Eye (tissue), 1 donor: ENCODE measurements at regions not wholly inside any gene's neighbourhood (a gene's known extent, or its start where the extent isn't known, plus 50 kb on each side); places are given as distances from the start of the nearest gene placed in this dataset.
"Not testable (repeated sequence)": the region's sequence is repeated elsewhere in the genome, so short reads cannot be mapped to it uniquely, and the experiment has no call there.

Experiments used
- DNase-seq: peaks from one replicate; pipeline ENCODE4 v3.0.0-alpha.2; 2015

DNA sequence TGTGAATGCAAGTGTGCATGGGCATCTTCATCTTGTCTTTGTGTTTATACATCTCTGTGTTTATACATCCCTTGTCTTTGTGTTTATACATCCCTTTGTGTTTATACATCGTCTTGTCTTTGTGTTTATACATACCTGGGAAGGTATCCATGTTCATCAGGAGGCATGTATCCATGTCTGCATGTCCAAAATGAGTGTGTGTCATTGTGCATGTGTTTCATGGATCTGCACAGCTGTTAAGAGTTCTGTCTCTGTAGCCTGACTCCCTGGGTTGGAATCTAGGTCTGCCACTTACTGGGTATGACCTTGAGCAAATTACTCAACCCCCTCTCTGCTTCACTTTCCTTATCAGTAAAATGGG, 50.1 kb upstream of the SIRPA start:
- no peak for DNase-seq

DNA sequence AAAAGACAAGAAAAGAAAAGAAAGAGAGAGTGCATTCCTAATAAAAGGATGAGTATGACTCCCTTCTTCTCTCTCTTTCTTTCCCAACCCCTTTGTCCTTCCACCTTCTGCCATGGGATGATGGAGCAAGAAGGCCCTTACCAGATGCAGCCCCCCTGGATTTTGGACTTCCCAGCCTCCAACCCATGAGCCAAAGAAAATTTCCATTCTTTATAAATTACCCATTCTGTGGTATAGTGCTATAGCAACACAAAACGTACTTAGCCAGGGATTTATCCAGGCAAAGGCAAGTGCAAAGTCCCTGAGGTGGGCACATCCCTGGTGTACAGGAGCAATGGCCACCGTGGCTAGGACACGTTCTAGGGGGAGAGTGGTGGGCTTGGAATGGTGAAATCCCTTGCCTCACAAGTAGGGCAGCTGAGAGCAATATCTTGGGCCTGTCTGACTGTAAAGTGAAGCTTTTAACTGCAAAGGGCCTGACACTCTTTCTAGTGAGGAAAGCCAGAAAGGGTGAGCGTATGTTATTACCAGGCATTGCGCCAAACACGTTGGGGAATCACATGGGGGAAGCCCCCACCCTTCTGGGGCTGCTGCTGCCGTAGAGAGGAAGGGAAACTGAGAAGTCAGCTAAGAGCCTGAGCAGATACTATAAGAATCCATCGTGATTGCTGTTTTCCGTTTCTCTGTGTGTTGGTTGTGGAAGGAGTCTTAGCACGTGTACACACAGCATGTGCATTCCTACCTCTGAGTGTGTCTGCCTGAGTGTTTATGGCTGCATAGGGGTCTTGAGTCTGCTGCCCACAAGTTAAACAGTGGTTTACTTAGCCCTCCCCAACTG, 50.7 kb upstream of the SIRPA start:
- peak; percentile 34 for DNase-seq

DNA sequence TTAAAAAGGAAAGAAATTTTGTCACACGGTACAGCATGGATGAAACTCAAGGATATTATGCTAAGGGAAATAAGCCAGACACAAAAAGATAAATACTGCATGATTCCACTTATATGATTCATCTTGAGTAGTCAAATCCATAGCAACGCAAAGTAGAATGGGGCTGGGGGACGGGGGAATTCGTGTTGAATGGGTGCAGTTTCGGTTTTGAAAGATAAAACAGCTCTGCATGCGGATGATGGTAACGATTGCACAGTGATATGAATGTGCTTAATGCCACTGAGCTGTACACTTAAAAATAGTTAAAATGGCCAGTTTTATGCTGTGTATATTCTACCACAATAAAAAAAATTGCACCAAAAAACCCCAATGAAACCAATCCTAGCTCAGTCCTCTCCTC, 52.9 kb upstream of the SIRPA start:
- DNase-seq: no peak

DNA sequence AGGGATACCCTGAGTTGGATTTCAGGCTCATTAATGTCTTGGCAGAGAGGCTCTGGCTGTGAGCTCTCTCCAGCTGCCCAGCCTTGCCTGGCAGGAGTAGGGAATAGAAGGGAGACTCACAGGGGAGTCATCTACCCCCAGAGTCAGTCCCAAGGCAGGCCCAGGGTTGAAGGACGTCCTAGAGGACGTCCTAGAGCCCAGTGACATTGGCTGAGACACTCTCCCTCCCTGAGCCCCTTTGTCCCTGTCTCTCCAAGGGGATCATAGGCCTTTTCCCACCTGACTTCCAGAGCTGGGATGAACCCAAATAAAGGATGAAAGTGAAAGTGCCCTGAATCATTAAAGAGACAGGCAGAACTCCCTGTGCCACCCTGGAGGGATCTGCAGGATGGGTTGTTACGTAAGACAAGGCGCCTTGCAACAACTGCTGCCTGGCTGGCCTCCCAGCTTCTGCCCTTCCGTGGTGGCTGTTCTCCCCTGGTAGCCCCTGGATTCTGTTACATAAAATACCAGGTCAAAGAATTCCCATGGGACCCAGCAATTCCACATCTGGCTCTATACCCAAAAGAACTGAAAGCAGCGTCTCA, 53.6 kb upstream of the SIRPA start:
- DNase-seq: no peak

DNA sequence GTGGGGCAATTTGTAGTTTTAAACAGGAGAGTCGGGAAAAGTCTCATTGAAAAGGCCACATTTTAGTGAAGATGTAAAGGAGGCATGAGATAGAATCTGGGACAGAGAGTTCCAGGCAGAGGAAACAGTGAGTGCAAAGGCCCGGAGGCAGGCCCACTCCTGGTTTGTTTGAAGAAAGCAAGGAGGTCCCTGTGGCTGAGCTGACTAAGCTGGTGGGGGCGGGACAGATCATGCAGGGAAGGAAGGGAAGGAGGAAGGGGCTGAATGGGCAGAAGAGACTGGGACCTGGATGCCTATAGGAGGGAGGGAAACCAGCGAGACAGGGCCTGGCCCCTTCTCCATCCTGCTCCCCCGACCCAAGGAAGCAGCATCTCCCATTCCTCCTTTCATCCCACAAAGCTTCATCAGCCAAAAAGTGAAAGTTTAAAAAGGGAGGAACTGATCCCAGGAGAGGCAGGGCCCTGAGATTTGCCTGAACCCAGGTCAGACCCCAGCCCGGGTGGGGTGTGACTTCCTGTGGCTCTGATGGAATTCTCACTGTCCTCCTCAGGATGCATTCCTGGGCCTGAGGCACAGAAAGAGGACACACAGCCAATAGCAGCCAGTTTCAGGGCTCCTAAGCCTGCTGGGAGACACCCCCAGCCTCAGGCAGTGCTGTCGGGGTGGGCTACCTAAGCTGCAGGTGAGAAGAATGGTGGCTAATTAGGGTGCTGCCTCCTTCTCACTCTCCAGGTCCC, 54.2 kb upstream of the SIRPA start:
- DNase-seq: no peak

DNA sequence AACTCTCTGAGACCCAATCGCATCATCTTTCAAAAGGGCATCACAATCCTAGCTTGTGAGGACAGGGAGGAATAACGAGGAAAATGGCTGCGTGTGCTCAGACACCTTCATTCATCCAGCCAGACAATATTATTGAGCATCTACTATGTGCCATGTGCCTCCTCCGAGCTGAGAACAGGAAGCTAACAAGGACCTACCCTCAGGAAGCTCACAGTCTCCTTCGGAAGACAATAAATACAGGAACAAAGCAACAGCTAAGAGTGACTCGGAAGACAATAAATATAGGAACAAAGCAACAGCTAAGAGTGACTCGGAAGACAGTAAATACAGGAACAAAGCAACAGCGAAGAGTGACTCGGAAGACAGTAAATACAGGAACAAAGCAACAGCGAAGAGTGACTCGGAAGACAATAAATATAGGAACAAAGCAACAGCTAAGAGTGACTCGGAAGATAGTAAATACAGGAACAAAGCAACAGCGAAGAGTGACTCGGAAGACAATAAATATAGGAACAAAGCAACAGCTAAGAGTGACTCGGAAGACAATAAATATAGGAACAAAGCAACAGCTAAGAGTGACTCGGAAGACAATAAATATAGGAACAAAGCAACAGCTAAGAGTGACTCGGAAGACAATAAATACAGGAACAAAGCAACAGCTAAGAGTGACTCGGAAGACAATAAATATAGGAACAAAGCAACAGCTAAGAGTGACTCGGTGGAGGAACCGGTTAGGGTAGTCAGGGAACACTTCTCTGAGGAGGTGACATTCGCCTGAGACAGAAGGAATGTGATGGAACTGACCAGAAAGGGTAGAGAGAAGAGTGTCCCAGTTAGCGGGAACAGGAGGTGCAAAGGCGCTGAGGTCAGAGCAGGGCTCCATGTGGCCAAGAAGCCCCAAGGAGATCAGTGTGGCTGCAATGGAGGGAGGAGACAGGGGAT, 55.6 kb upstream of the SIRPA start:
- not testable (repeated sequence) for DNase-seq

DNA sequence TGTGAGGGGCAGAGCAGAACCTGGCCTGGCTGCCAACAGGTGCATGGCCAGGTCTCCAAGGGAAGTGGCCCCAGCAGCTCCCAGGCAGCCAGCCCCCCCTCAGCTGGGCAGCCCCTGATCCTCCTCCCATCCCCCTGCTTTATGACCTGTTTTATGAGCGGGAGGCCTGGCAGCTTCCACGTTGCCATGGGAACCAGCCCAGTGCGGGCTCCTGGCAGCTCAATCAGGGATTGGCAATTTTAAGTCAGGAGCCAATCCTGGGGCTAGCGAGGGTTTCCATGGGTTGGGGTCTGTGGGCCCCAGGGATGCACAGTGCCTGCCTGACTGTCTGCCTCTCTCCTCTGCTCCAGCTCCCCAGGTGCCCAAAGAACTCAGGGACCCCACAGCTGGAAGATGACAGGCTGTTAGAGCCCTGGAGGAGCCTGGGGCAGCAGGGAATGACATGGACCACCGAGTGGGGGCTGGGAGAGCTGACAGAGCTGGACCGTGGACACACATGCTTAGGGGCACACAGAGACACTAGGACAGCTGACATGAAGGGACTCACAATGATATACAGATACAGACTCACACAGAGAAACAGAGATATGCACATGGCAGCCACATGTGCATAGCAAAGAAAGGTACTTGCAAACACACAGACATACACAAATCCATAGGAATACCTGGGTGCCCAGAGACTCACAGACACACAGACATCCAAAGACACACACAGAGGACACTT, 56.5 kb upstream of the SIRPA start:
- peak; percentile 77 for DNase-seq

DNA sequence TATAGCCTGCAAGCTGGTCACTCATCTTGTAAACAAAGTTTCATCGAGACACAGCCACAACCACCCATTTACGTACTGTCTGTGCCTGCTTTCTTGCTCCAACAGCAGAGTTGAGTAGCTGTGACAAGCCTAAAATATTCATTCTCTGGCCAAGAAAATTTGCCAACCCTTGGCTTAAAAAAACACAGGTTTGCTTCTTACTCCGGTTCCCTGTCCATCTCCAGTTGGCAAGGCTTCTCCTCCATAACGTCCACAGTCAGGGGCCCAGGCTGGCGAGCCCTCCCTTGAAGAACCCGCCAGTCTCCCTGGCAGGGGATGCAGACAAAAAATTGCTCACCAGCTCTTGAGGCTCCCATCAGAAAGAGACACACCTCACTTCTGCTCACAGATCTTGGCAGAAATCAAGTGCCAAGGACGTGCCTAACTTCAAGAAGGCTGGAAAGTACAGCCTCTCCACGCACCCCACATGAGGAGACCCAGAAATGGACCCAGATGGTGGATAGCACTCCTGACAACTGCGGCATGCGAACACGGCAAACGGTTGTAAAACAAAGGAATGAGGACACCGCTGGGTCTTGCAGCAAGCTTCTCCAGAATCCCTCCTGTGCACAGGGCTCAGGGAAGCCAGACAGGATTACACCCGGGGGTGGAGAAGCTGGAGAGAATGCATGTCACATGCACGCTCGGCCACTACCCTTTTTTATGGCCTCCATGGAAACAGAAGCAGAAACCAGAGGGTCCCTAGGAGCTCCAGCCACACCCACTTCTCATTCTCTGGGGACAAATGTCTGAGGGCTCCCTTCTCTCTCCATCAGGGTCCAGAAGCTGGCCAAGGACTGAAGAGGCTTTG, 59.8 kb upstream of the SIRPA start:
- DNase-seq: no peak

DNA sequence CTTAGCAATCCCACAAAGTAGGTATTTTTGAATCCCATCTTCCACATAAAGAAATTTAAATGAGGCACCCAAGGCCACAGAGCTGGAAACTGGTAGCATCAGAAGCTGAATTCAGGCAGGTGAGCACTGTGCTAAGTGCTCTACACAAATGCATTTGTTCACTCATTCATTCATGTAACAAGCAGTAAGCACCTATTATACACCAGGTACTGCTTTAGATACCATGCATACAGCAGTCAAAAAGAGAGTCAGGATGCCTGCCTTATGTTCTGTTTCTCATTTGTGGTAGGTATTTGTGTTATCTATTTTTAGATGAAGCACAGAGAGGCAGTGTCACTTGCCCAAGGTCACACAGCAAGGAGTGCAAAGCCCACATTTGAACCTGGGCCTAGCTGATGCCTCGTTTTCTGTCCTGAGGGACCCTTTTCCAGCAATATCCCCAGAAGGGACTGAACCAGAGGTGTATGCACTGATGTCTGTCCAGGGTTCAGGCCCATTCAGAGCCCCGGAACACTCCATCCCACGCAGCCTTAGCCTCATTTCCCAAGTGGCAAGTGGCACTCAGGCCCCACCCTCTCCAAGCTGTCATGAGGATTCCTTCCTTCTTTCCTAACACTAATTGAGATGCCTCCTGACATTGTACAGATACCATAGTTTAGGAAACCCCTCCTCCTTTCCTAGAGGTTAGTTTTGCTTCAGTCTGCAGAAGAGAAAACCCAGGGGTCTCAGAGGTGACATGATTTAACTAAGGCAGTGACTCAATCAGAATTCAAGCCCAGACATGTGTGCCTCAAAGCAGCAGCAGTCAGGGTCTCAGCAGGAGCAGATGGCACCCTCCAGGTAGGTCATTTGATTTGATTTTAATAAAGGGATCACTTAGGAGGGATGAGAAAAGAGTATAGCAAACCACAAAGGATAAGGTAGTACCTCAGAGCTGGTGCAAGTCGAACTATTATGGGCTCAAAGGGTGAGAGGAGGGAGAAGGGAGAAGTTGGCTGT, 61.2 kb upstream of the SIRPA start:
- DNase-seq: no peak

DNA sequence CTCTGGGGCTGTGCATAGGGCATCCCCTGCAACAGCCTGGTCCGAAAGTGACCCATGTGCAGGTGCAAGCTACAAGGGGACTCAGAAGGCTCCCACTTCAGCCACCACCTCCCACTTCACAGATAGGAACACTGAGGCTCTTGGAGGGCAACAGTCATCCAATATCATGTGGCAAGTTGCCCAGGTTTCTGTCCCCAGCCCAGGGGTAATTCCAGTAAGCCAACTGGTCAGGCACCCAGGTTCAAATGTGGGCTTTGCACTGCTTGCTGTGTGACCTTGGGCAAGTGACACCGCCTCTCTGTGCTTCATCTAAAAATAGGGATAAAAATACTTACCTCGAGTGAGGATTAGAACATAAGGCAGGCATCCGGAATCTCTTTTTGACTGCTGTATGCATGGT, 62.0 kb upstream of the SIRPA start:
- no peak for DNase-seq

DNA sequence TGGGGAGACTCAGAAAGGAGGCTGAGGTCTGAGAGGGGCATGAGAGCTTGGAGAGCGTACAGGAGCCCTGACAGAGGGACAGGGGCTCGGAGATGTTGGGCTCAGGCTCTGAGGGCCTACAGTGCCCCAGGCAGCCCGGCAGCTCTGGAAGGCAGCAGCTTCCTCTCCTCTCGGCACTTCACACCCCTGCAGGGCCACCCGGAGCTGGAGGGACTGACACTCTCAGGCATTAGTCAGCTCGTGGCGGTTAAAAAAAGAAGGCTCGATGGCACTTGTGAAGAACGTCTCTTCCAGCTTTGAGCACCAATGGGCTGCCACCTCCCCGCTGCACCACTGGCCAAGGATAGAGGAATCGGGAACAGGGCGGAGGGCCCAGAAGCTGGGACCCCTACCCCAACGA, 62.6 kb upstream of the SIRPA start:
- no peak for DNase-seq

DNA sequence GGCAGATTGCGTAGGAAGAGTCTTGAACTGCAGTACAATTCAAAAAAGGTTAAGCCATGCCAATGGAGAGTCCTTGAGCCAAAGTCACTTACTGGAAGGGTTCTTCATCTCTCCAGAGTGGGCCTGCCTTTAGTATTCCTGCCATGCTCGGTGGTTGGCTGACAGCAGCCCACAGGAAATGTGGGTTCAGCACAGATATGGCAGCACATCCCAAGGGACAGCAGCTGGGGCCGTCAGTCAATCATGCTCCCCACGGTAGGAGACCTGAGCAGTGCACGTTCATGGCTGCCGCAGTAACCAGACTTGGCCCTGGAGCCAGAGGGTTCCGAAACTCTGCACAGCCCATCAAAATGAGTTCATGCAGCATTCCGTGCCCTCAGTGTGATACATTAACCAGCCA, 63.6 kb upstream of the SIRPA start:
- no peak for DNase-seq

DNA sequence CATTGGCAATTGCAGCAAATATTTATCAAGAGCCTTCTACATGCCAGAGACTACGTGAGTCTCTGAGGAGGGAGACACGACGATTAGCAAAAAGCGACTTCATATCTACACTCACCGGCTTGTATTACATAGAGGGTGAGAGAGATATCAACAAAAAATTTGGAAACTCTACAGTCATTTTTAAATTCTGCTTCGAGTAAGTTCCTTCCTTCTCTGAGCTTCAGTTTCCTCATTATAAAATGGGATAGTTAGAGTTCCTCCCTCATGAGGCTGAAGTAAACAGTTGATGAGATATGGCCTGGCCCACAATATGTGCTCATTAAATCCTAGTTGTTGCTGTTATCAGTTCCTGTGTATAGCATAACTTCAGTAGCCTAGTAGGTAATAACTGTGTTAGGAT, 64.1 kb upstream of the SIRPA start:
- DNase-seq: no peak

DNA sequence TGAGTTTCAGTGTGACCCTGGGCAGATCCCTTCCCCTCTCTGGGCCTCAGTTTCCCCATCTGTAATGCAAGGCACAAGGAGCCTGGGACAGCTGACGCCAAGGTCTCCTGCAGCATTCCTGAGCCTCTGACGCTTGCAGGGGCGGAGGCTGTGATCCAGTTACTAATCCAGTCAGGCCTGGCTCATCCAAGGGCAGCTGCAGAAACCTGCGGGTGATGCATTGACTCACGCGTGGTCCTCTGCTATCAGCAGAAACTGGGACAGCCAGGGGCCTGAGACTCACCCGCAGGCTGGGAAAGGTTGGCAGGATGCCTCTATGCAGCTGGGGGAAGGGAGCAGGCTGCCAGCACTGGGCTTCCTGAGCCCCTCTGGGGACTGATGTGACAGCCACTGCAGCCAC, 65.0 kb upstream of the SIRPA start:
- DNase-seq: peak; percentile 50

DNA sequence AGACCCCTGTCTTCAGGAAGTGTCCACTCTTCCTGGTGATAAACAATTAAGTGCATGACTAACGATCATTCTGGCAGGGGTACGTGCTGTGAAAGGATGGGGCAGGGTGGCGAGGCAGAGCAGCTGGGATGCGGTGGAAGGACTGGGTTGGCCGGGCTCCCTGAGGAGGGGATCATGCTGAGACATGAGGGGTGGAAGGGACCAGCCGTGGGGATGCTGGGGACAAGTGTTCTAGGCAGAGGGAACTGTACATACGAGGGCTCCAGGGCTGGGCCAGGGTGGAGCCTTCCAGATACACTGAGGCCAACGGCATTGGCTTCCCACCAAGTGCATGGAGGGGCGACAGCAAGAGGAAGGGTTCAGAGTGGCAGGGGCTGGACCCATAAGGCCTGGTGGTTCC, 65.7 kb upstream of the SIRPA start:
- DNase-seq: no peak

DNA sequence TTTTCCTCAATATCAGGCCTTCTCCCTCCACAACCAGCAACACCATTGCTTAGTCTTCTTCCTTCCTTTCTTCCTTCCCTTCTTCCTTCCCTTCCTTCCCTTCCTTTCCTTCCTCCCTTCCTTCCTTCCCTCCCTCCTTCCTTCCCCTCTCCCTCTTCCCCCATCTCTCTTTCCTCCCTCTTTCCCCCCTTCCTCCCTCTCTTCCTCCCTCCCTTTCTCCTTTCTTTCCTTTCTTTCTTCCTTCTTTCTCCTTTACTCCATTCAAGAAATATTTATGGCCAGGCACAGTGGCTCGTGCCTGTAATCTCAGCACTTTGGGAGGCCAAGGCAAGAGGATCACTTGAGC, 66.4 kb upstream of the SIRPA start:
- DNase-seq: no peak

DNA sequence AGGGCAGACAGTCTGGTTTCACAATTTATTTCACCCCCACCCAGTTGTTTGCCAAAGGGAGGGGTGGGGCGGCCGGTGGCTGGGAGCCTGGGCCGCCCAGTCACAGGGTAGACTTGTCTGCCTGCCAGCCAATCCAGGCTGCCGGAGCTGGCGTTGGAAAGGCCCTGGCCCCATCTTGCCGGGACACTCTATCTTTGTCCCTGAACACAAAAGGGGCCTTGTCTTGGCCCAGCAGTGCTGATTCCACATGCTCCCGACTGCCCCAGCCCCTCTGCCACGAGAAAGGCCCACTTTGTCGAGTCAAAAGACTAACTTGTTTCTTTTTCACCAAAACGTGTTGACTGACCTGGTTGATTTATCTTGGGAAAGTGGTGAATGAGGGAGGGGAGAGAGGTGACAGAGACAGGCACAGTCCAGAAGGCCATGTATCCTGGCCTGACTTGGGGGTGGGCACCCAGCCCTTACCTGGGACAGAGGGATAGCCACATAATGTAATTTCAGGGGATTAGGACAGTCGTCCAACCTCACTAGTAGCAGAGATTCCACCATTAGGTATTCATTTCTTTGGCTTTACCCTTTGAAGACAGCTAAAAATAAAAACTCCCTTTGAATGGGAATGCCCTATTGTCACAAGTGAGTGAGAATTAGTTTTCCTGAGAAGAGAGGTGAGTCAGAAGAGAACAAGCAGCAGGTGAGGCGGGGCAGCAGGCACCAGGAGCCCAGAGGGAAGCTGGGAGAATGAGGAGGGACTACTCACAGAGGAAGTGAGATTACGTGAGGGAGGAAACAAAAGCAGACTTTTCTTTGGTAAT, 67.0 kb upstream of the SIRPA start:
- DNase-seq: peak; percentile 39

DNA sequence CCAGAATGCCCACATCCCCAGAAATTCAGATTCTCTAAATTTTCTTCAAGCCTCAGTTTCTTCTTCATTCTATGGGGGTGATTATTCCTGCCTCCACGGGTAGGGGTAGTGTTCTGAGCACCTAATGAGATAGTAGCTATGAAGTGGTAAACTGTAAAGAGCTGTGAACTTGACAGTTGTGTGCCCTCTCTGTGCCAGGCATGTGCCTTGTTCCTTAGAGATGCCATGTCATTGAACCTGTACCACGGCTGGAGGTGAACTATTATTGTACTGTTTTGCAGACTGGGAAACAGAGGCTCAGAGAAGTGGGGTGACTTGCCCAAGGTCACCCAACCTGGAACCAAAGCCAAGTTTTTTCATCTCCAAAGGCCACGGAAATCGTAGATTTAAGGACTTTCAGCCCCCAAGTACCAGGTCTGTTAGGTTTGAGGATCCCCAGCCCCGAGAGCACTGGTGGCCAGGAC, 67.7 kb upstream of the SIRPA start:
- DNase-seq: no peak

DNA sequence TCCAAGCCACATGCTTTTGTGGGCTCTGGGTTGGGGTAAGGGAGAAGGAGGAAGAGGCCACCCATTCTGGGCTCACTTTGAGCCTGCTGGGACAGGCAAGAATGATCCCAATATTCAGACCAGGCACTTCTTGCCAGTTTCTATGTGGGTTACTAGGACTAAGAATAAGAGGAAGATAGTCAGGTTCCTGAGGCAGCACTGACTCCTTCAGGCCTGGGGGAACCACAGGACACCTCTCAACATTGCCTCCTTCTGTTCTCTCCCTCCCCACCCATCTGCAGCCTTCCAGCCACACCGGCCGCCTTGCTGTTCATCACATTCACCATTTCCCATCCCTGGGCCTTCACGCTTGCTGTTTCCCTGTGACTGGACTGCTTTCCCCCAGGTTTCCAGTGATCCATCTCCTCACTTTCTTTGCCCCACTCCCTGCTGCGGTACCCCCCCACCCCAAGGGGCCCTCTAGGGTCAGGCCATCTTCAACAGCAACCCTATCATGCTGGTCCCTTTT, 69.2 kb upstream of the SIRPA start:
- no peak for DNase-seq
